Right lobe of liver (tissue), 4 donors: ENCODE measurements at regions not wholly inside any gene's neighbourhood (a gene's known extent, or its start where the extent isn't known, plus 50 kb on each side); places are given as distances from the start of the nearest gene placed in this dataset.

ENCODE experiments used
- CTCF ChIP-seq, 4 donors: fragments of 200-600 bp in 3 of 4; fragments of 450-650 bp in 1 of 4; IDR thresholded peaks; one replicate each; pipeline versions ENCODE4 v1.5.1 to v1.8.0; 2016 to 2022; ENCODE audit warnings: antibody characterized with exemption in 4 of 4, mild to moderate bottlenecking in 2 of 4
- POLR2A ChIP-seq: fragments of 450-650 bp; IDR thresholded peaks from one replicate; pipeline ENCODE4 v1.6.1; 2017; ENCODE audit warnings: antibody characterized with exemption, mild to moderate bottlenecking
- donor health status: DM: no; HTN: no; CAD: no.
- donor health status: DM: no; HTN: no; CAD: no.
- donor health status: DM: no; HTN: yes; CAD: no.

GRCh38 chr9:105048331-105048730 is 120.4 kb upstream of the ABCA1 start:
- TF ChIP-seq CTCF (IDR thresholded peaks at IDR 0.05) (no peak), POLR2A (no peak)
